ENCODE measurements at regions not wholly inside any gene's neighbourhood (a gene's known extent, or its start where the extent isn't known, plus 50 kb on each side); places are given as distances from the start of the nearest gene placed in this dataset.

DNA sequence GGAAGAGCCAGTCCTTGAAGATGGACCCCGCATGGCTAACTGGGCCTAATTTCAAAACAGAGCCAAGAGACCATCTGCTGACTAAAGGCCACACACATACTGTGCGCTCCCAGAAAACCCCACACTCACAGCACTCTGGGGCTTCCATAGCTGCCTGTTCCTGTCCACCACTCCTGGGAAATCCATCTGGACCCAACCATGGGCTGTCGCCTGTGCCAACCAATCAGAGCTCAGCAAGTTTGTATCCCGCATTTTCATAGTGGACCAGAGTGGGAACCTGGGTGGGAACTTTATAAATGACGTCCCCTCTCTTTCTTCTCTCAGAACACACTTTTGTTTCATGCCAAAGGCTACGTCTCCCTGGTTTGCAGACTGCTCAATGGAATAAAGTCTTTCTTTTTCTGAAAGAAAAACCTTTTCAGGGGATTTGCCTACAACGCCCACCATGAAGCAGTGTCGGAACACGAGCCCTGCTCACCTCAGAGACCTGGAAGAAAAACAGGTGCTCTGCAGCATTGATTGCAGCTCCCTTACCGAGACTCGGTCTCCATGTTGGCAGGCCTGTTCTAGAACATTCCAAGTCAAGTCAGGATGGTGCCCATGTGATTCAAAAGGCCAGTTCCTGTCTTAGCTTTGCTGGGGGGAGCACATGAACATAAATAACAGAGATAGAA, 137.2 kb upstream of the GPC1 start:
- no peaks in the 10 kb centered on the region for H3K27me3 ChIP-seq (replicated peaks in 1 of 4; ENCODE audit: control insufficient read depth in 3 of 4, extremely low read depth in 1 of 4, insufficient read depth in 3 of 4, low read length in 3 of 4)
- H3K4me3 ChIP-seq (ENCODE audit: extremely low read depth in 1 of 4, insufficient read depth in 2 of 4, low read depth in 3 of 4, low read length in 4 of 4): no peak overlapping the region
- H3K4me1 ChIP-seq (replicated peaks in 1 of 4; ENCODE audit: control insufficient read depth in 3 of 4, insufficient read depth in 4 of 4, low read length in 3 of 4): peaks cover 0 to 4% (median 2%) of the 10 kb centered on the region in 4 experiments; a peak in 3 of 7 replicates
- no peak overlapping the region for H3K9ac ChIP-seq (replicated peaks in 1 of 4; ENCODE audit: extremely low read depth in 1 of 4, low read depth in 3 of 4, low read length in 3 of 4)
- no peak overlapping the region for H2BK5ac ChIP-seq (ENCODE audit: low read depth, low read length)
- no peaks in the 10 kb centered on the region for H3K79me1 ChIP-seq (ENCODE audit: low read depth, low read length)
- ChIA-PET POLR2A (ENCODE audit: partially characterized antibody) (no interaction called here), CTCF (ENCODE audit: partially characterized antibody) (no interaction called here)
- H3K18ac ChIP-seq (ENCODE audit: extremely low read depth, low read length): no peak overlapping the region
- no peak overlapping the region for H2AFZ ChIP-seq (ENCODE audit: low read length)
- H3K56ac ChIP-seq (replicated peaks; ENCODE audit: insufficient read length, low read depth, low read length): no peak overlapping the region
- no peaks in the 10 kb centered on the region for H3K9me3 ChIP-seq (ENCODE audit: insufficient read depth in 2 of 2, low read depth in 1 of 2, low read length in 1 of 2)
- WGBS, 2 experiments (ENCODE audit: extremely low coverage in 1 of 2, insufficient coverage in 1 of 2, insufficient read length in 1 of 2, insufficient replicate concordance in 2 of 2, low coverage in 1 of 2, low lambda C conversion rate in 2 of 2, missing lambda C conversion rate in 1 of 2): 89% methylated on average over 11 of the region's 11 CpGs; no CpG with 5 or more reads in 1 of the 2 experiments
- DNase-seq (ENCODE audit: low read depth in 1 of 2, low spot score in 2 of 2): no peak
- no peak overlapping the region for H2AK5ac ChIP-seq (ENCODE audit: low read depth, low read length)
- FAIRE-seq: no peak
- H4K8ac ChIP-seq (ENCODE audit: extremely low read depth, insufficient read depth, low read length): no peak overlapping the region
- H3K27ac ChIP-seq (ENCODE audit: low read depth, low read length): no peak overlapping the region
- no peak overlapping the region for H4K91ac ChIP-seq (replicated peaks; ENCODE audit: insufficient read length, low read length)
- no peak overlapping the region for H3K14ac ChIP-seq (ENCODE audit: insufficient read length)
- no peaks in the 10 kb centered on the region for H4K20me1 ChIP-seq (replicated peaks in 1 of 2; ENCODE audit: control insufficient read depth in 1 of 2, insufficient read depth in 2 of 2, low read length in 2 of 2)
- no peak overlapping the region for H2BK20ac ChIP-seq (ENCODE audit: low read length)
- no peak overlapping the region for H3K4ac ChIP-seq (replicated peaks; ENCODE audit: insufficient read length, low read depth, low read length)
- no peak overlapping the region for H3K4me2 ChIP-seq (ENCODE audit: insufficient read depth in 1 of 2, low read depth in 2 of 2, low read length in 2 of 2)
- H2BK12ac ChIP-seq (ENCODE audit: low read depth, low read length): no peak overlapping the region
- H3K23ac ChIP-seq (ENCODE audit: insufficient read length): no peak overlapping the region
- no peak for TF ChIP-seq POLR2AphosphoS5 (IDR thresholded peaks at IDR 0.05; ENCODE audit: low read depth, low read length)
- H4K5ac ChIP-seq (ENCODE audit: insufficient read length, low read depth, low read length): no peak overlapping the region
- H3K23me2 ChIP-seq (ENCODE audit: low read depth, low read length): no peaks in the 10 kb centered on the region
- H3K36me3 ChIP-seq (ENCODE audit: control insufficient read depth in 2 of 4, insufficient read depth in 4 of 4, low read length in 3 of 4): no peaks in the 10 kb centered on the region
- H2BK15ac ChIP-seq (ENCODE audit: low read length): no peak overlapping the region
- no peaks in the 10 kb centered on the region for H3K79me2 ChIP-seq (ENCODE audit: control insufficient read depth in 1 of 2, insufficient read depth in 2 of 2, low read length in 2 of 2)
- H2BK120ac ChIP-seq (replicated peaks; ENCODE audit: low read depth, low read length): no peak overlapping the region

All from H1 (cell line).